Ascending aorta (tissue), 2 donors: ENCODE measurements at regions not wholly inside any gene's neighbourhood (a gene's known extent, or its start where the extent isn't known, plus 50 kb on each side); places are given as distances from the start of the nearest gene placed in this dataset.

Experiments
- DNase-seq, 2 donors: peaks; one replicate each; pipeline ENCODE4 v3.0.0-alpha.2; 2019; ENCODE audit warnings: low spot score in 2 of 2
- H3K27ac ChIP-seq, 2 donors: fragments of 200-600 bp; sonication (generic); one replicate each; pipeline ENCODE4 v1.5.1; 2016 to 2017; ENCODE audit warnings: mild to moderate bottlenecking in 1 of 2
- H3K27me3 ChIP-seq: fragments of 200-600 bp; sonication (generic); one replicate; pipeline ENCODE4 v1.5.1; 2017
- H3K36me3 ChIP-seq, 2 donors: fragments of 200-600 bp; sonication (generic); one replicate each; pipeline ENCODE4 v1.5.1; 2016
- H3K4me1 ChIP-seq, 2 donors: fragments of 200-600 bp; sonication (generic); one replicate each; pipeline ENCODE4 v1.5.1; 2016 to 2017; ENCODE audit warnings: mild to moderate bottlenecking in 1 of 2
- H3K4me3 ChIP-seq, 2 donors: fragments of 200-600 bp; sonication (generic); one replicate each; pipeline ENCODE4 v1.5.1; 2016 to 2017; ENCODE audit warnings: mild to moderate bottlenecking in 1 of 2
- H3K9me3 ChIP-seq, 2 donors: fragments of 200-600 bp; sonication (generic); one replicate each; pipeline ENCODE4 v1.5.1; 2016
- intact Hi-C: fragments of 100-400 bp; cut with DNase I; formaldehyde crosslinking; loops from one replicate; pipeline ENCODE4 v1.15.1; 2023
- TF ChIP-seq, protein P1 (sequence below), 3 experiments: fragments of 200-600 bp in 2 of 3; fragments of 450-650 bp in 1 of 3; sonication (generic) in 2 of 3; IDR thresholded peaks; one replicate each; pipeline ENCODE4 v1.5.1; 2016 to 2019; ENCODE audit warnings: antibody characterized with exemption in 3 of 3, mild to moderate bottlenecking in 1 of 3, moderate library complexity in 1 of 3

DNA sequence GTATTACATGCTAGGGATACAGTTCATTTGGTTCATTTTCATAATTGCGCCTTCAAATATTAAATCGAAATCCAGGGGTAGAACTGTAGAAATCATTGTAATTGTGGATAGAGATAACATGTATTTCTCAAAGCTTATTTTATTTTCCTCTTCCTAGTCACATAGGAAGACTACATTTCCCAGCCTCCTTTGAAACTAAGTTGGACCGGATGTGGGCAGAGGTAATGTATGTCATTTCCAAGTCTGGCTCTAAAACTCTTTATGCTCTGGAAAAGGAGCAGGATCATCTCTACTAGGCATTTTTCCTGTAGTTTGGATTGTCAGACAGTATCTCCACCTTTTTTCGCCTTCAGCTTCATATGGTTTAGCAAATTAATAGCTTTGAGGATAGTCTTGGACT, 70.1 kb upstream of the CRY1 start:
- no peak for DNase-seq
- H3K36me3 ChIP-seq, result no peaks in the 10 kb centered on the region
- no peaks in the 10 kb centered on the region for H3K9me3 ChIP-seq
- TF ChIP-seq, protein P1, sequence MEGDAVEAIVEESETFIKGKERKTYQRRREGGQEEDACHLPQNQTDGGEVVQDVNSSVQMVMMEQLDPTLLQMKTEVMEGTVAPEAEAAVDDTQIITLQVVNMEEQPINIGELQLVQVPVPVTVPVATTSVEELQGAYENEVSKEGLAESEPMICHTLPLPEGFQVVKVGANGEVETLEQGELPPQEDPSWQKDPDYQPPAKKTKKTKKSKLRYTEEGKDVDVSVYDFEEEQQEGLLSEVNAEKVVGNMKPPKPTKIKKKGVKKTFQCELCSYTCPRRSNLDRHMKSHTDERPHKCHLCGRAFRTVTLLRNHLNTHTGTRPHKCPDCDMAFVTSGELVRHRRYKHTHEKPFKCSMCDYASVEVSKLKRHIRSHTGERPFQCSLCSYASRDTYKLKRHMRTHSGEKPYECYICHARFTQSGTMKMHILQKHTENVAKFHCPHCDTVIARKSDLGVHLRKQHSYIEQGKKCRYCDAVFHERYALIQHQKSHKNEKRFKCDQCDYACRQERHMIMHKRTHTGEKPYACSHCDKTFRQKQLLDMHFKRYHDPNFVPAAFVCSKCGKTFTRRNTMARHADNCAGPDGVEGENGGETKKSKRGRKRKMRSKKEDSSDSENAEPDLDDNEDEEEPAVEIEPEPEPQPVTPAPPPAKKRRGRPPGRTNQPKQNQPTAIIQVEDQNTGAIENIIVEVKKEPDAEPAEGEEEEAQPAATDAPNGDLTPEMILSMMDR (IDR thresholded peaks at IDR 0.05), result no peak
- no peaks in the 10 kb centered on the region for H3K27me3 ChIP-seq
- H3K27ac ChIP-seq, result no peak overlapping the region
- H3K4me1 ChIP-seq, result no peaks in the 10 kb centered on the region
- intact Hi-C loops, result no loop called here
- no peak overlapping the region for H3K4me3 ChIP-seq

DNA sequence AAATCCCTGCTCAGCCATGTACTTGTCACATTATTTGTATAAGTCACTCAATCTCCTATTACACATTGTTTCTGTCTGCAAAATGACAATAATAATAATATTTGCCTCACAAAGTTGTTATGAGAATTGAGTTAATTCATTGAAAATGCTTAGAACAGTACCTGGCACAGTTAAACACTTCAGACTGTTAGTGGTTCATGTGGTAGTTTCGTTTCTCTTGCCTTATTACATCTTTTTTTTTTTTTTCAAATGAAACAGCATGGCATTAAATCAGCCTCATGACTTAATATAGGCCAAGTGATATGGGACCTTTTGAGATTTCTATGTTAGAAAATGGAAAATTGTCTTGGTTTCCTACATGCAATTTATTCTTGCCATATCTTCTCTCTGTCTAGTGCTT, 71.0 kb upstream of the CRY1 start:
- intact Hi-C loops, result no loop called here
- Histone ChIP-seq H3K4me1 (no peaks in the 10 kb centered on the region), H3K27me3 (no peaks in the 10 kb centered on the region), H3K9me3 (no peaks in the 10 kb centered on the region), H3K27ac (no peak overlapping the region), H3K4me3 (no peak overlapping the region), H3K36me3 (no peaks in the 10 kb centered on the region)
- TF ChIP-seq, protein P1 (IDR thresholded peaks at IDR 0.05), result no peak
- DNase-seq, result no peak

DNA sequence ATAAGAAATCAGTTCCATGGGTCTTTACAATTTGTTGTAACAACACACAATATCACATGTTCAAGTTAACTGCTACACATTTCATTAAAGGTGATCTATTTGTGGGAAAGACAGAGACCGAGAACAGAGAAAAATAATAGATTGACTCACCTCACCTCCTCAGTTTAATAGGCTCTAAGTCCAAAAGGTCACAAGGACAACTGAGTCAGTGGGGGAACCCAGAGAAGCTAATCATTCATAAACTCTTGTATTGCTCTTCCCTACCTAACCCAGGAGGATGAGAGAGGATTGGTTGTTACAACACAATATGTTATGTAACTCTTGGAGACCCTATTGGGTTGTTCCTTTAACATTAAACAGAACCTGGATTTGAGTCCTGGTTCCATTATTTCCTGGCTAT, 72.2 kb upstream of the CRY1 start:
- no peak overlapping the region for H3K27ac ChIP-seq
- TF ChIP-seq, protein P1 (IDR thresholded peaks at IDR 0.05), result no peak
- H3K4me3 ChIP-seq, result no peak overlapping the region
- H3K36me3 ChIP-seq, result no peaks in the 10 kb centered on the region
- intact Hi-C loops, result no loop called here
- H3K27me3 ChIP-seq, result no peaks in the 10 kb centered on the region
- no peaks in the 10 kb centered on the region for H3K4me1 ChIP-seq
- no peaks in the 10 kb centered on the region for H3K9me3 ChIP-seq
- DNase-seq, result no peak

DNA sequence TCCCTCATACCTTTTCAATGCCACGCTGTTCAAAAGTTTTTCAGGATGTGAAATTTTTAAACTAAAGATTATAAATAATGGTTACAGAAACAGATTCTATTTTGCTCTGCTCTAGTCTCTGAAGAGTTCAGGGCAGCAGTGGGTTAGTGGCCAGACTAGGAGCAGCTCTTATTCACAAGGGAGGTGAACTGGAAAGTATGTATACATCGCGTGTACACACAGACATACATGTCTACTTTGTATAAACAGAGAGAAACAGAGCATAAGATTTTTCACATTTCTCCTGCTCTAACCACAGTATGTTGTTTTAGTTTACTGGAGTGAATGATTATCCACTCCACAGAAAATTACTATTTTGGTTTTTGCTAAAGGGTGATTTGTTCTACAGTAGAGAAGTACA, 74.4 kb upstream of the CRY1 start:
- intact Hi-C loops, result no loop called here
- Histone ChIP-seq H3K4me1 (no peaks in the 10 kb centered on the region), H3K27me3 (no peaks in the 10 kb centered on the region), H3K36me3 (no peaks in the 10 kb centered on the region), H3K27ac (no peak overlapping the region), H3K9me3 (no peaks in the 10 kb centered on the region), H3K4me3 (no peak overlapping the region)
- TF ChIP-seq, protein P1 (IDR thresholded peaks at IDR 0.05), result no peak
- DNase-seq, result no peak

DNA sequence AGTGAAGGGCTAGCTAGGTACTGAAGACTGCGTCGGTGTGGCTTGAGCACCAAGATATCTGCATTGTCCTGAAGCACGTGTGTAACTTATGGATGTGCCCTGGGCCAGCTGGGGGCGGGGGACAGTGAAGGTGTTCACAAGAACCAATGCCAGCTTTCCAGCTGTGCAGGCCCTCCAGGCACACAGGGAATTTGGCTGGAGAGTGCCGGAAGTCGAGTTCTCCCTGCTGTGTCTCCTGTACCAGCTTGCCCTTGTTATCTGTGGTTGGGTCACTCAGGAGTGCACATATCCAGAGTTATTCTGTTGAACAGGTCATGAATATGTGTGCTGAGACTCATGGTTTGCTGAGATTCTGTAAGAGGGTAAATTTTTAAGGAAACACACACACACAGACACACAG, 75.9 kb upstream of the CRY1 start:
- H3K4me1 ChIP-seq, result no peaks in the 10 kb centered on the region
- no peak overlapping the region for H3K27ac ChIP-seq
- no peaks in the 10 kb centered on the region for H3K27me3 ChIP-seq
- H3K9me3 ChIP-seq, result no peaks in the 10 kb centered on the region
- TF ChIP-seq, protein P1 (IDR thresholded peaks at IDR 0.05), result no peak
- no peak overlapping the region for H3K4me3 ChIP-seq
- intact Hi-C loops, result no loop called here
- DNase-seq, result no peak
- no peaks in the 10 kb centered on the region for H3K36me3 ChIP-seq

DNA sequence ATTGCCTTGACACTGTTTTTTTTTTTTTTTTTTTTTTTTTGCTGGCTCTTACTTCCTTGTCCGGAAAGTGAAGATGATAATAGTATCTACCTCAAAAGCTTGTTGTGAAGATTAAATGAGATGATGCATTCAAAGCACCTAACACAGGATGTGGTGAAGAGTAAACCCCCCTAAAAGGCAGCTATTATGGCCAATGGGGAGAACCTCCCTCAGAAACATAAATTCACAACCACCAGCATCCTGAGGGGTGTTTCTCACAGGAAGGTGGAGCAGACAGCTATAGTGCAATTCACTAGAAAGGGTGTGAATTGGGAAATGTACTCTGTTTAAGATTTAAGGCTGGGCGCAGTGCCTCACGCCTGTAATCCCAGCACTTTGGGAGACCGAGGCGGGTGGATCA, 85.4 kb upstream of the CRY1 start:
- Histone ChIP-seq H3K27me3 (no peaks in the 10 kb centered on the region), H3K4me1 (no peaks in the 10 kb centered on the region), H3K27ac (no peak overlapping the region), H3K4me3 (no peak overlapping the region), H3K9me3 (no peaks in the 10 kb centered on the region), H3K36me3 (no peaks in the 10 kb centered on the region)
- intact Hi-C loops, result no loop called here
- TF ChIP-seq, protein P1 (IDR thresholded peaks at IDR 0.05), result no peak
- no peak for DNase-seq
